Mucosa of rectum (tissue), 2 donors: ENCODE measurements at regions not wholly inside any gene's neighbourhood (a gene's known extent, or its start where the extent isn't known, plus 50 kb on each side); places are given as distances from the start of the nearest gene placed in this dataset.

ENCODE experiments used
- H3K27ac ChIP-seq, 2 donors: one replicate each; pipeline ENCODE4 v1.7.0; 2013; ENCODE audit warnings: inconsistent platforms in 2 of 2, low read depth in 2 of 2, low read length in 2 of 2
- H3K27me3 ChIP-seq, 2 donors: one replicate each; pipeline ENCODE4 v1.7.0; 2013; ENCODE audit warnings: low read length in 2 of 2; ENCODE audit not compliant: control insufficient read depth in 2 of 2, insufficient read depth in 2 of 2
- H3K36me3 ChIP-seq, 2 donors: one replicate each; pipeline ENCODE4 v1.7.0; 2013; ENCODE audit warnings: low read length in 2 of 2; ENCODE audit not compliant: control insufficient read depth in 2 of 2, insufficient read depth in 2 of 2
- H3K4me1 ChIP-seq, 2 donors: one replicate each; pipeline ENCODE4 v1.7.0; 2013; ENCODE audit warnings: low read length in 2 of 2, mild to moderate bottlenecking in 1 of 2; ENCODE audit not compliant: control insufficient read depth in 2 of 2, insufficient read depth in 2 of 2
- H3K4me3 ChIP-seq, 2 donors: one replicate each; pipeline ENCODE4 v1.7.0; 2013; ENCODE audit warnings: low read length in 2 of 2
- H3K9ac ChIP-seq, 2 donors: one replicate each; pipeline ENCODE4 v1.7.0; 2013; ENCODE audit warnings: low read length in 2 of 2, low read depth in 1 of 2, mild to moderate bottlenecking in 1 of 2
- H3K9me3 ChIP-seq, 2 donors: one replicate each; pipeline ENCODE4 v1.7.0; 2013; ENCODE audit warnings: low read length in 2 of 2; ENCODE audit not compliant: control insufficient read depth in 2 of 2
- donor health status: healthy.
- donor health status: Normal muscosa, but diverticular disease.

GRCh38 chr3:34268032-34268709 lies 469.7 kb downstream of the PDCD6IP start:
- H3K27me3 ChIP-seq, result no peaks in the 10 kb centered on the region
- H3K36me3 ChIP-seq, result no peaks in the 10 kb centered on the region
- H3K9me3 ChIP-seq, result no peaks in the 10 kb centered on the region
- H3K9ac ChIP-seq, result no peak overlapping the region
- peaks cover 4 to 6% of the 10 kb centered on the region in 2 donors for H3K4me1 ChIP-seq
- H3K4me3 ChIP-seq, result no peak overlapping the region
- H3K27ac ChIP-seq, result no peak overlapping the region

- H3K36me3 ChIP-seq, result no peaks in the 10 kb centered on the region
- H3K9ac ChIP-seq, result no peak overlapping the region
- H3K4me1 ChIP-seq, result no peaks in the 10 kb centered on the region
- H3K27me3 ChIP-seq, result no peaks in the 10 kb centered on the region
- H3K4me3 ChIP-seq, result no peak overlapping the region
- no peaks in the 10 kb centered on the region for H3K9me3 ChIP-seq
- H3K27ac ChIP-seq, result no peak overlapping the region
Observed at GRCh38 chr3:34275811-34276210, 477.4 kb downstream of the PDCD6IP start.

GRCh38 chr3:34276342-34276741 lies 477.9 kb downstream of the PDCD6IP start:
- no peak overlapping the region for H3K4me3 ChIP-seq
- no peaks in the 10 kb centered on the region for H3K9me3 ChIP-seq
- no peaks in the 10 kb centered on the region for H3K36me3 ChIP-seq
- no peak overlapping the region for H3K9ac ChIP-seq
- H3K4me1 ChIP-seq, result no peaks in the 10 kb centered on the region
- no peaks in the 10 kb centered on the region for H3K27me3 ChIP-seq
- H3K27ac ChIP-seq, result no peak overlapping the region

- Histone ChIP-seq H3K9me3 (no peaks in the 10 kb centered on the region), H3K9ac (no peak overlapping the region), H3K4me3 (no peak overlapping the region), H3K27ac (no peak overlapping the region), H3K27me3 (no peaks in the 10 kb centered on the region), H3K36me3 (no peaks in the 10 kb centered on the region), H3K4me1 (no peaks in the 10 kb centered on the region)
Observed at GRCh38 chr3:34277110-34277509, 478.7 kb downstream of the PDCD6IP start.

GRCh38 chr3:34279901-34280300 lies 481.5 kb downstream of the PDCD6IP start:
- H3K36me3 ChIP-seq, result no peaks in the 10 kb centered on the region
- no peaks in the 10 kb centered on the region for H3K9me3 ChIP-seq
- H3K4me3 ChIP-seq, result no peak overlapping the region
- H3K4me1 ChIP-seq, result no peaks in the 10 kb centered on the region
- no peaks in the 10 kb centered on the region for H3K27me3 ChIP-seq
- no peak overlapping the region for H3K27ac ChIP-seq
- H3K9ac ChIP-seq, result no peak overlapping the region

GRCh38 chr3:34283751-34284150 lies 485.3 kb downstream of the PDCD6IP start:
- Histone ChIP-seq H3K27ac (no peak overlapping the region), H3K9me3 (no peaks in the 10 kb centered on the region), H3K27me3 (no peaks in the 10 kb centered on the region)

GRCh38 chr3:34284959-34285826 lies 486.8 kb downstream of the PDCD6IP start:
- Histone ChIP-seq H3K36me3 (no peaks in the 10 kb centered on the region), H3K4me3 (no peak overlapping the region), H3K9me3 (no peaks in the 10 kb centered on the region), H3K4me1 (no peaks in the 10 kb centered on the region), H3K9ac (no peak overlapping the region), H3K27ac (no peak overlapping the region), H3K27me3 (no peaks in the 10 kb centered on the region)

More at GRCh38 chr3:34283751-34284150, 485.3 kb downstream of the PDCD6IP start:
- no peak overlapping the region for H3K9ac ChIP-seq
- no peaks in the 10 kb centered on the region for H3K36me3 ChIP-seq
- no peak overlapping the region for H3K4me3 ChIP-seq
- no peaks in the 10 kb centered on the region for H3K4me1 ChIP-seq

GRCh38 chr3:34285827-34286188 lies 487.4 kb downstream of the PDCD6IP start:
- H3K9ac ChIP-seq, result no peak overlapping the region
- no peak overlapping the region for H3K27ac ChIP-seq
- no peaks in the 10 kb centered on the region for H3K4me1 ChIP-seq
- no peaks in the 10 kb centered on the region for H3K9me3 ChIP-seq
- no peak overlapping the region for H3K4me3 ChIP-seq
- H3K27me3 ChIP-seq, result no peaks in the 10 kb centered on the region
- no peaks in the 10 kb centered on the region for H3K36me3 ChIP-seq

GRCh38 chr3:34292605-34293300 lies 494.3 kb downstream of the PDCD6IP start:
- no peaks in the 10 kb centered on the region for H3K4me1 ChIP-seq
- no peaks in the 10 kb centered on the region for H3K9me3 ChIP-seq
- H3K27me3 ChIP-seq, result no peaks in the 10 kb centered on the region
- no peak overlapping the region for H3K9ac ChIP-seq
- H3K36me3 ChIP-seq, result no peaks in the 10 kb centered on the region
- no peak overlapping the region for H3K27ac ChIP-seq
- H3K4me3 ChIP-seq, result no peak overlapping the region

GRCh38 chr3:34294240-34294639 lies 495.8 kb downstream of the PDCD6IP start:
- H3K27me3 ChIP-seq, result no peaks in the 10 kb centered on the region
- H3K4me3 ChIP-seq, result no peak overlapping the region
- H3K27ac ChIP-seq, result no peak overlapping the region
- H3K9ac ChIP-seq, result no peak overlapping the region
- no peaks in the 10 kb centered on the region for H3K4me1 ChIP-seq
- H3K9me3 ChIP-seq, result no peaks in the 10 kb centered on the region
- H3K36me3 ChIP-seq, result no peaks in the 10 kb centered on the region
